Fibroblast of villous mesenchyme (primary cell): ENCODE measurements at regions not wholly inside any gene's neighbourhood (a gene's known extent, or its start where the extent isn't known, plus 50 kb on each side); places are given as distances from the start of the nearest gene placed in this dataset.
"Not testable (repeated sequence)": the region's sequence is repeated elsewhere in the genome, so short reads cannot be mapped to it uniquely, and the experiment has no call there.

Experiments used
- DNase-seq: peaks from one replicate; pipeline ENCODE4 v3.0.0-alpha.2; 2010; ENCODE audit warnings: low read depth
- H3K4me3 ChIP-seq: 2 replicates; pipeline ENCODE4 v1.5.1; 2011; ENCODE audit warnings: low read depth, mild to moderate bottlenecking, low read length
- TF ChIP-seq, protein P1 (sequence below): IDR thresholded peaks from 2 replicates; pipeline ENCODE4 v1.5.1; 2012; ENCODE audit warnings: low read depth, mild to moderate bottlenecking, low read length; ENCODE audit not compliant: insufficient read depth

DNA sequence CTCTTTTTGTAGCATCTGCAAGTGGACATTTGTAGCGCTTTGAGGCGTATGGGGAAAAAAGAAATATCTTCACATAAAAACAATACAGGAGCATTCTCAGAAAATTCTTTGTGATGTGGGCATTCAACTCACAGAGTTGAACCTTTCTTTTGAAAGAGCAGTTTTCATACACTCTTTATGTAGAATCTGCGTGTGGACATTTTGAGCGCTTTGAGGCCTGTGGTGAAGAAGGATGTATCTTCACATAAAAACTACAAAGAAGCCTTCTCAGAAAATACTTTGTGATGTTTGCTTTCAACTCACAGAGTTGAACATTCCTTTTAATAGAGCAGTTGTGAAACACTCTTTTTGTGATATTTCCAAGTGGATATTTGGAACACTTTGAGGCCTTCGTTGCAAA lies 598.4 kb upstream of the ZNF337 start:
- H3K4me3 ChIP-seq: no peak overlapping the region
- TF ChIP-seq, protein P1, sequence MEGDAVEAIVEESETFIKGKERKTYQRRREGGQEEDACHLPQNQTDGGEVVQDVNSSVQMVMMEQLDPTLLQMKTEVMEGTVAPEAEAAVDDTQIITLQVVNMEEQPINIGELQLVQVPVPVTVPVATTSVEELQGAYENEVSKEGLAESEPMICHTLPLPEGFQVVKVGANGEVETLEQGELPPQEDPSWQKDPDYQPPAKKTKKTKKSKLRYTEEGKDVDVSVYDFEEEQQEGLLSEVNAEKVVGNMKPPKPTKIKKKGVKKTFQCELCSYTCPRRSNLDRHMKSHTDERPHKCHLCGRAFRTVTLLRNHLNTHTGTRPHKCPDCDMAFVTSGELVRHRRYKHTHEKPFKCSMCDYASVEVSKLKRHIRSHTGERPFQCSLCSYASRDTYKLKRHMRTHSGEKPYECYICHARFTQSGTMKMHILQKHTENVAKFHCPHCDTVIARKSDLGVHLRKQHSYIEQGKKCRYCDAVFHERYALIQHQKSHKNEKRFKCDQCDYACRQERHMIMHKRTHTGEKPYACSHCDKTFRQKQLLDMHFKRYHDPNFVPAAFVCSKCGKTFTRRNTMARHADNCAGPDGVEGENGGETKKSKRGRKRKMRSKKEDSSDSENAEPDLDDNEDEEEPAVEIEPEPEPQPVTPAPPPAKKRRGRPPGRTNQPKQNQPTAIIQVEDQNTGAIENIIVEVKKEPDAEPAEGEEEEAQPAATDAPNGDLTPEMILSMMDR: no peak
- no peak for DNase-seq

DNA sequence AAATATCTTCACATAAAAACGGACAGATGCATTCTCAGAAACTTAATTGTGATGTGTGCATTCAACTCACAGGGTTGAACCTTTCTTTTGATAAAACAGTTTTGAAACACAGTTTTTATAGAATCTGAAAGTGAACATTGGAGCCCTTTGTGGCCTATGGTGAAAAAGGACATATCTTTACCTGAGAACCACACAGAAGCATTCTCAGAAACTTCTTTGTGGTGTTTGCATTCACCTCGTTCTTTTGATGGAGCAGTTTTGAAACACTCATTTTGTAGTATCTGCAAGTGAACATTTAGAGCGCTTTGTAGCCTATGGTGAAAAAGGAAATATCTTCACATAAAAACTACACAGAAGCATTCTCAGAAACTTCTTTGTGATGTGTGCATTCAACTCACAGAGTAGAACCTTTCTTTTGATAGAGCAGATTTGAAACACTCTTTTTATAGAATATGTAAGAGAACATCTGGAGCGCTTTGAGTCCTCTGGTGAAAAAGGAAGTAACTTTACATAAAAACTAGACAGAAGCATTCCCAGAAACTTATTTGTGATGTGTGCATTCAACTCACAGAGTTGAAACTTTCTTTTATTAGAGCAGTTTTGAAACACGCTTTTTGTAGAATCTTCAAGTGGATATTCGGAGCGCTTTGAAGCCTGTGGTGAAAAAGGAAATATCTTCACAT lies 591.9 kb upstream of the ZNF337 start:
- not testable (repeated sequence) for DNase-seq, H3K4me3 ChIP-seq

DNA sequence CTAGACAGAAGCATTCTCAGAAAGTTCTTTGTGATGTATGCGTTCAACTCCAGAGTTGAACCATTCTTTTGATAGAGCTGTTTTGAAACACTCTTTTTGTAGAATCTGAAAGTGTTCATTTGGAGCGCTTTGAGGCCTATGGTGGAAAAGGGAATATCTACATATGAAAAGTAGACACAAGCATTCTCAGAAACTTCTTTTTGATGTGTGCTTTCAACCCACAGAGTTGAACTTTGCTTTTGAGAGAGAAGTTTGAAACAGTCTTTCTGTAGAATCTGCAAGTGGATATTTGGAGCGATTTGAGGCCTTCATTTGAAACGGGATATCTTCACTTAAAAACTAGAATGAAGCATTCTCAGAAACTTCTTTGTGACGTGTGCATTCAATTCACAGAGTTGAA lies 582.6 kb upstream of the ZNF337 start:
- TF ChIP-seq, protein P1: no peak
- no peak overlapping the region for H3K4me3 ChIP-seq
- no peak for DNase-seq

DNA sequence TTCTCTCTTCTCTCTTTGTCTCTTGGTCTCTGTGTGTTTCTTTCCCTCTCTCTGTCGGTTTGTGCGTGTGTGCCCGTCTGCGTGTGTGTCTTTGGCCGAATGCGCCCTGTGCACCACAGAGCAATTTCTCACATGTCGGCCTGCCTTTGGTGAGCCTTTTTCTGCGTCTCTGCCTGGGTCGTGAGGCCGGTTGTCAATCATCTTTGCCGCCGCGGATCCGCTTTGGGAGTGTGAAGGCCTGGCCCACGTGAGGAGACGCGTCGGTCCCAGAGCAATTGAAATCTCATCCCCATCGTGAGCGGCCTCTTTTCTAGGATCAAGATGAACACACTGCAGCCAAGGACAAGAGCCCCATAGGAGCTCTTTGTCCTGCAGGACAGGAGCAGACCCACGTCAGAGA lies 580.7 kb upstream of the ZNF337 start:
- no peak for DNase-seq
- no peak overlapping the region for H3K4me3 ChIP-seq
- TF ChIP-seq, protein P1: no peak

DNA sequence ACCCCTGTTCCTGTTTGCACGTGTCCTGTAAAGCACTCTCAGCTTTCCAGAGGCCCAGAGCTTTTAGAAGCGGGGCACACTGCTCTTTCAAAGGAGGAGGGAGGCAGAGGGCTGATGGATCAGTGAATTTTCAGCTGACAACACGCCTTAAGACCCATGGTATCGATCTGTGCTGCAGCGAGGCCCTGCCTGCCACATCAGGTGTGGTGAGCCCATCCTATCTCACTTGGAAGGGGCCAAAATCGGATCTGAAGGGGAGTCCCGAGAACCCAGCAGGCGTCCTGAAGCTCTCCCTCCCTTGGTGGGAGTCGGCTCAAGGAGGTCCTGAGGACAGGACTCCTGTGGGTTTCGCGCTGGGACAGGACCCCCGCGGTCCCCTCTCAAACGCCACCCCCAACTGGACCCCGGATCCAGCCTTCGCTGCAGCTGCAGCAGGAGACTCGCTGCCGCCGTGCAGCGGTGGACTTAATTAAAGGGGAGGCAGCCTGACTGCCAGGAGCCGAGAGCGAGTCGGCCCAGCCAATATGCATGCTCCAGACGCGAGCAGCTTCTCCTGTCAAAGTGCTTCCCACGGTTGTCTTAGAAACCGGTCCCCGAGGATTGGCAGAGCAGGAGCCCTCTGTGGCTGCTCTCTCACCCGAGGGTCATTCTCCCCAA lies 580.0 kb upstream of the ZNF337 start:
- no peak overlapping the region for H3K4me3 ChIP-seq
- no peak for DNase-seq
- TF ChIP-seq, protein P1: no peak

DNA sequence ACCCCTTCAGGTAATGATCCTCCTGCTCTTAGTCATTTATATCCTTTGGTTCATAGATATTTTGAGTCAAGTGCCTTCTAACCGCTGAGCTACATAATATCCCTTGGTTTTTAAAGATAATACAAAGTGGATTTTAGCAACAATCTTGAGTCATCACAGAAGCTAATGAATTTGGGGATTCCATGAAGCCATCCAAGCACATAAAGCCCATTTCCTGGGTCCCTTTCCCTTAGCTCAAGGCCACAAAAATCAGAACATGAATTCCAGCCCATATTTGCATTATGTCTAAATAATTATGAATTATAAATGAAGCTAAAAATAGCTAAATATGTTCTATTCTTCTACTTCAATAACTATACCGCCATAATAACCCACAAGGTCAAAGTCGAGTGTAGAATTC lies 572.1 kb upstream of the ZNF337 start:
- DNase-seq, H3K4me3 ChIP-seq: not testable (repeated sequence)

DNA sequence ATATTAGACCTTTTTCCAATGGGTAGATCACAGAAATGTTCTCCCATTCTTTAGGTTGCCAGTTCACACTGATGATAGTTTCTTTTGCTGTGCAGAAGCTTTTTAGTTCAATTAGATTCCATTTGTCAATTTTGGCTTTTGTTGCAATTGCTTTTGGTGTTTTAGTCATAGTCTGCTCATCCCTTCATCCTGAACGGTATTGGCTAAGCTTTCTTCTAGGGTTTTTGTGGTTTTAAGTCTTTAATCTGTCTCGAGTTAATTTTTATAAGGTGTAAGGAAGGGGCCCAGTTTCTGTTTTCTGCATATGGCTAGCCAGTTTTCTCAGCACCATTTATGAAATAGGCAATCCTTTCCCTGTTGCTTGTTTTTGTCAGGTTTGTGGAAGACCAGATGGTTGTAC lies 564.3 kb upstream of the ZNF337 start:
- H3K4me3 ChIP-seq, DNase-seq: not testable (repeated sequence)

DNA sequence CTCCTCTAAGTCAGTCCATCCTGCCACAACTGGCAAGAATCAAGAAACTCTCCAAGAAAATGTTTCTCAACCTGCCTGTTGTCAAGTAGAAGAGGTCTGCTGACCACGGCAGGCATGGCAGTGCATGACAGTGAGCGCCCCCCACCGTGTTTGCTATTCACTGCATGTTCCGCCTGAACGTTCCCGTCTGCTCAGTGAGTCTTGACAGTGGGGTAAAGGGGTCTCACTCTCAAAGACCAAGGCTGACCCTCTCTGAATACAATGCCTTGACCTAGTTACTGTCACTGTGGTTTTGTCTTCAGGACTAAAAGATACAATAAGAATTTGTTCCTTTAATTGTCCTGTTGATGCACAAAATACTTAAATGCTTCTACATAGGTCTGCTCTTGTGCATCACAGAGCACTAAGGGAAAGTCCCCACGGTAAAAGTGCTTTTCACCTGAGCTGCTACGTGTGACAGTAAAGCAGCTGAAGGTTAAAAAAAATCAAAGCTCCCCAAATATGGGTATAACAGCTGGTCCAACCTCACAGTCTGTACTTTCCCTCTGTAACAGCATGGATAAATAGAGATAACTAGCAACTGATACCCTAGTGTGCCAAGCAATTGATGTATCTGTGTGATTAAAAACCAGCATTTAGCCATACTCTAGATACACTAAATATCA lies 555.8 kb upstream of the ZNF337 start:
- DNase-seq, H3K4me3 ChIP-seq: not testable (repeated sequence)

DNA sequence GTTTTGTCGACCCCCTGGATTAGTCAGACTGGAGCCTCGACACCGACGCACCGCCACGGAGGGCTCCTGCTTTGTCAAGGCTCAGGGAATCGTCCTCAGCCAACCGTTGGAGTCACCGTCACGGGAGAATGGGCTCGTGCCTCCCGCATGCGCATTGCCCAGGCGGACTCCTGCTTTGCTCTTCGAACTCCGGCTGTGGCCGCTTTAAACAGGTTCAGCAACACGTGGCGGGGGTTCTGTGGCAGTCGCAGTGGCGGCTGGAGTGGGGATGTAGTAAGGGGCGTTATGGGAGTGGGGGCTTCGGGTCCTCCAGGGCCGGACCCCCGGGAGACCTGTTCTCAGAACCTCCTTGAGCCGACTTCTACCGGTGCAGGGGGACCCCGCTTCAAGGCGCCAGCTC lies 554.7 kb upstream of the ZNF337 start:
- not testable (repeated sequence) for DNase-seq, H3K4me3 ChIP-seq

DNA sequence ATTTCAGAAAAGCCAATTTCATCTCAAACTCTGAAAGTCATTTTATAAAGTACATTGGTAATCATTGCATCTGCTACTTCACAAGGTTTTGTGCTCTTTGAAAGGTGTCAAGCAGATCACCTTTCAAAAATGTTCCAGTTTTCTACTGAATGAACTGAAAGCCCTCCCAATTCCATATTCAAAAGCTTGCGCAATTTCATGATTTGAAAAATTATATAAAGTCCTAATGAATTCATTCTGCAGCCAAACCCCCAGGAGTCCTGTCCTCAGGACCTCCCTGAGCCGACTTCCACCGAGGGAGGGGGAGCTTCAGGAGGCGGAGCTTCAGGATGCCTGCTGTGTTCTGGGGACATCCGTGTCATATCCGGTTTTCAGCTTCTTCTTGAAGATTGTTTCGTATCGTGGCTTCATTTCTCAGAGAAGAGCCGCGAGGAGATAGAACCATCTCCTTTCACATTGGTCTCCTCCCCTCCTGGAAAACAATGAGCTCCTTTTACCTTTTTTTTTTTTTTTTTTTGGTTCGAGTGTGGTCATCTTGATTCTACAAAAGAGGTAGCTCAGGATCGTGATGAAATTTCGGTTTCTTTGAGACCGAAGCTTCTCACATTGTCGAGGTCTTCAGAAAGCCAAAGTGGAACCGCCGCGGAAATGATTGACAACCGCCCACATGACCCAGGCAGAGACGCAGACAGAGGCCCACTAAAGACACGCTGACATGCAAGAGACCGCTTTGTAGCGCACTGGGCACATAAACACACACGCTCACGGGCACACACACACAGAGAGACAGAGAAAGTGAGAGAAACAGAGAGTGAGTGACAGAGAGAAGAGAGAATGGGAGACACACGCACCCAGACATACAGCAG lies 553.8 kb upstream of the ZNF337 start:
- DNase-seq, H3K4me3 ChIP-seq: not testable (repeated sequence)
